ENCODE measurements at regions not wholly inside any gene's neighbourhood (a gene's known extent, or its start where the extent isn't known, plus 50 kb on each side); places are given as distances from the start of the nearest gene placed in this dataset.

DNA sequence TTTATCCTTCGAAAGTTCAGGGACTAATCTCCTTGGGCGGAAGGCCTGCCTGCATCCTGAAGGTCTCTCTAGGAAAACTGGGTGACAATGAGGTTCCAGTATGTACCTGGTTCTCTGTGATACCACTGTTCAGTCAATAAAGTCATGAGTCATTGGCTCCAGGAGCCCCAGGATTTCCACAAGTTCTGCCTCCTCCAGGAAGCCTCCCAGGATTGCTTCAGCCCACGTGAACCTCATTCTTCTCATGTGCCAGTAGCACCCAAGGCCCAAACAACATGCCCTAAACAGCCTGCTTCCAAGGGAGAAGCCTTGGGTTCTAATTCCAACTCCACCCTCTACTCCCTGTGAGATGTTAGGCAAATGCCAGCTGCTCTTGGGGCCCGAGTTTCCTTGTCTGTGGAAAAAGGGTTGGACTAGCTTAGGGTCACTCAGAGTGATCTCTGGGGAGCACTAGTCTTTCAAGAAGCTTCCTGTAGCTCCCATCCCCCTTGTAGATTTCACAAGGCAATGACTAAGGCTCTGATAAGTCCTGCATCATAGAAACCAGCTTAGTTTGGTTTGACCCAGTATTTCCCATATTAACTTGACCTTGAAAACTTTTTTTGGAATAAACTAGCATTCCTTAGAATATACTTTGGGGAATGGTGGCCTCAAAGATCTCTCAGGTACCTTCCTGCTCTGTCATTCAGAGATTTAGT lies 118.3 kb upstream of the ATP2B2 start:
- H3K27ac ChIP-seq: no peak overlapping the region
- in situ Hi-C loops (cut with MboI; ENCODE audit: low sequenced_read_pairs in 4 of 4) (no loop called here), intact Hi-C loops (cut with DNase I; ENCODE audit: low total_unique reads) (no loop called here)
- DNase-seq (no peak), ATAC-seq (no peak)
- H3K36me3 ChIP-seq: no peaks in the 10 kb centered on the region
- no peaks in the 10 kb centered on the region for H3K4me1 ChIP-seq
- H3K27me3 ChIP-seq: no peaks in the 10 kb centered on the region
- TF ChIP-seq, protein P1, sequence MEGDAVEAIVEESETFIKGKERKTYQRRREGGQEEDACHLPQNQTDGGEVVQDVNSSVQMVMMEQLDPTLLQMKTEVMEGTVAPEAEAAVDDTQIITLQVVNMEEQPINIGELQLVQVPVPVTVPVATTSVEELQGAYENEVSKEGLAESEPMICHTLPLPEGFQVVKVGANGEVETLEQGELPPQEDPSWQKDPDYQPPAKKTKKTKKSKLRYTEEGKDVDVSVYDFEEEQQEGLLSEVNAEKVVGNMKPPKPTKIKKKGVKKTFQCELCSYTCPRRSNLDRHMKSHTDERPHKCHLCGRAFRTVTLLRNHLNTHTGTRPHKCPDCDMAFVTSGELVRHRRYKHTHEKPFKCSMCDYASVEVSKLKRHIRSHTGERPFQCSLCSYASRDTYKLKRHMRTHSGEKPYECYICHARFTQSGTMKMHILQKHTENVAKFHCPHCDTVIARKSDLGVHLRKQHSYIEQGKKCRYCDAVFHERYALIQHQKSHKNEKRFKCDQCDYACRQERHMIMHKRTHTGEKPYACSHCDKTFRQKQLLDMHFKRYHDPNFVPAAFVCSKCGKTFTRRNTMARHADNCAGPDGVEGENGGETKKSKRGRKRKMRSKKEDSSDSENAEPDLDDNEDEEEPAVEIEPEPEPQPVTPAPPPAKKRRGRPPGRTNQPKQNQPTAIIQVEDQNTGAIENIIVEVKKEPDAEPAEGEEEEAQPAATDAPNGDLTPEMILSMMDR (IDR thresholded peaks at IDR 0.05 in 4 of 5, conservative IDR thresholded peaks at IDR 0.05 in 1 of 5): no peak
- no peak for TF ChIP-seq POLR2A (IDR thresholded peaks at IDR 0.05)
- no peak overlapping the region for H3K4me3 ChIP-seq
- no peaks in the 10 kb centered on the region for H3K9me3 ChIP-seq

DNA sequence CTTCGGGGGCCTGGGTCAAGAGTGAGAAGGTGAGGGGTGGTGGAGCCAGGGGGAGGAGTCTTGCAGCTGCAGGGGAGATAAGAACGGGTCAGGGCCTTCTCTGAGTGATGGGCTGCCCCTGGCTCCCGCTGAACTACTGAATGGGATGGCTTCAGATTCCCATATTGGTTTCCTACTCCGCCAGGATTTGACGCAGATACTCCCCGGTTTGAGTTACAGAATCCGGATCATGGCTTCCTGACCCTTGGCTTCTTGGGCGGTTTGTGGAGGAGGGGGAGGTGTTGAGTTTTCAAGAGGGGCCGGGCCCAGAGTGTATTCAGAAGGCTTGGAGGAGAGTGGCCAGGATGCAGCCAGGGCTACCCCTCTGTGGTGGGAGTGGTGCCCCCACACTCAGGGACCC lies 119.9 kb upstream of the ATP2B2 start:
- Histone ChIP-seq H3K9me3 (no peaks in the 10 kb centered on the region), H3K4me1 (no peaks in the 10 kb centered on the region), H3K4me3 (no peak overlapping the region), H3K27me3 (no peaks in the 10 kb centered on the region), H3K27ac (no peak overlapping the region), H3K36me3 (no peaks in the 10 kb centered on the region)
- intact Hi-C loops (cut with DNase I; ENCODE audit: low total_unique reads): no loop called here
- ATAC-seq (no peak), DNase-seq (no peak)
- in situ Hi-C loops (cut with MboI; ENCODE audit: low sequenced_read_pairs in 4 of 4): no loop called here
- no peak for TF ChIP-seq POLR2A (IDR thresholded peaks at IDR 0.05)
- TF ChIP-seq, protein P1 (IDR thresholded peaks at IDR 0.05 in 4 of 5, conservative IDR thresholded peaks at IDR 0.05 in 1 of 5): no peak

DNA sequence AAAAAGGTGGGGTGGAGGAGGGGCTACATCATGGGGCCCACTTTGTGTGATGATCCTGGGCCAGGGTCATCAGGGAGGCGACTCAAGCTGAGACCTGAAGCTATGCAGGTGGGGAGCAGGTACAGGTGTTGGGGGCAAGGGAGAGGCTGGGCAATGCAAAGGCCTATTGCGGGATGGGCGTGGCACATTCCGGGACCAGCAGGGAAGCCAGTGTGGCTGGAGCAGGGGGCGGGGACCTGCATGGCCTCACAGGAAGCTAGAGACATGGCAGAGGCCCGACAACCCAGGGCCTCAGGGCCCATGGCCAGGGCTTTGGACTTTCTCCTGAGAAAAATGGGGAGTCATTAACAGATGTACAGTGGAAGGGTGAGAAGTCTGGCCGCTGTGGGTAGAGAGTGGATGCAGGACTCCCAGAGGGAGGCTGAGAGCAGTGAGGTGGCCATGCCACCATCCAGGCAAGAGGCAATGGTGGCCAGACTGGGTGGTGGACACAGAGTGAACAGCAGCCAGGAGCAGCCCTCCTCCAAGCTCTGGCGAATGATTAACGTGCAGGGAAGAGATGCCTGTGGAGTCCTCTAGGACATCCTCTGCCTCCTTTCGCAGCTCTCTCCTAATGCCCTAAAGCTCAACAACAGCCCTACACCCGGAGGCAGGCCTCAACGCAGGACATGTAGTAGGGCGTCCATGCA lies 122.6 kb upstream of the ATP2B2 start:
- intact Hi-C loops (cut with DNase I; ENCODE audit: low total_unique reads) (no loop called here), in situ Hi-C loops (cut with MboI; ENCODE audit: low sequenced_read_pairs in 4 of 4) (no loop called here)
- Histone ChIP-seq H3K4me1 (no peaks in the 10 kb centered on the region), H3K9me3 (no peaks in the 10 kb centered on the region), H3K36me3 (no peaks in the 10 kb centered on the region), H3K27ac (no peak overlapping the region), H3K27me3 (no peaks in the 10 kb centered on the region), H3K4me3 (no peak overlapping the region)
- DNase-seq: no peak
- TF ChIP-seq, protein P1 (IDR thresholded peaks at IDR 0.05 in 4 of 5, conservative IDR thresholded peaks at IDR 0.05 in 1 of 5): no peak
- ATAC-seq: no peak

DNA sequence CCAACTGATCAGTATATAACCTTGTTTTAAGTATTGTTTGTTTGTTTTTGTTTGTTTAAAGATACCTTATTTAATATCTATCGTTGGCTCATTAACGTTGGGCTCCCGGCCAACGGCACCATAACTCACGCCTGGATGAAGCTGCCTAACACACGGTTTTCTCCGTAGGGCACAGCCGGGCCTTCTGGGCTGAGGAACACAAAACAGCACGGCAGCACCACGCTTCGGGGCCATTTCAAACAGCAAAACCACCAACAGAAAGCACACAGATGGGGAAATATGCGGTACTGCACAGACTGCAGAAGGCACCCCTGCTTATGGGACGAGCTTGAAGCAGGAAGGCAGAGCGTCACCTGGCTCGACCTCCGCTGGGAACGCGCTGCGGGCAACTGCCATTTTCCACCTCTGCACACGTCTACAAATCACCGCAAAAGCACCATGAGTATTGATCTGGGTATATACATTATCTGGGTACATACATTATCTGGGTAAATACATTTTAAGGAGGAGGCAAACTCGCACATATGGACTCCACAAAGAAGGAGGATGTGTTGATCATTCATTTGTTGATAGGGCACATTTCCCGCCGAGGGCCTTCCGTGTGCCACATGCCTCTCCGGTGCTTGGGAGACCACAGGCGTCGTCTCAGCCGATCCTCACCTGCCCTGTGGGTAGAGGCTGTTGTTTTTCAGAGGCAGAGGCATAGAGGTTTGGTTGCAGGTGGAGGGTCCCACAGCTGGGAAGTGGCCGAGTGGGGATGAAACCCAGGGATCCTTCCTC lies 123.7 kb upstream of the ATP2B2 start:
- no peak overlapping the region for H3K27ac ChIP-seq
- no peaks in the 10 kb centered on the region for H3K27me3 ChIP-seq
- no peak for ATAC-seq
- no peak overlapping the region for H3K4me3 ChIP-seq
- intact Hi-C loops (cut with DNase I; ENCODE audit: low total_unique reads) (no loop called here), in situ Hi-C loops (cut with MboI; ENCODE audit: low sequenced_read_pairs in 4 of 4) (no loop called here)
- H3K4me1 ChIP-seq: no peaks in the 10 kb centered on the region
- TF ChIP-seq, protein P1 (IDR thresholded peaks at IDR 0.05 in 4 of 5, conservative IDR thresholded peaks at IDR 0.05 in 1 of 5): no peak
- TF ChIP-seq POLR2A (IDR thresholded peaks at IDR 0.05): no peak
- no peaks in the 10 kb centered on the region for H3K36me3 ChIP-seq
- H3K9me3 ChIP-seq: no peaks in the 10 kb centered on the region
- DNase-seq: no peak
